ENCODE measurements at regions not wholly inside any gene's neighbourhood (a gene's known extent, or its start where the extent isn't known, plus 50 kb on each side); places are given as distances from the start of the nearest gene placed in this dataset.
"Not testable (repeated sequence)": the region's sequence is repeated elsewhere in the genome, so short reads cannot be mapped to it uniquely, and the experiment has no call there.

DNA sequence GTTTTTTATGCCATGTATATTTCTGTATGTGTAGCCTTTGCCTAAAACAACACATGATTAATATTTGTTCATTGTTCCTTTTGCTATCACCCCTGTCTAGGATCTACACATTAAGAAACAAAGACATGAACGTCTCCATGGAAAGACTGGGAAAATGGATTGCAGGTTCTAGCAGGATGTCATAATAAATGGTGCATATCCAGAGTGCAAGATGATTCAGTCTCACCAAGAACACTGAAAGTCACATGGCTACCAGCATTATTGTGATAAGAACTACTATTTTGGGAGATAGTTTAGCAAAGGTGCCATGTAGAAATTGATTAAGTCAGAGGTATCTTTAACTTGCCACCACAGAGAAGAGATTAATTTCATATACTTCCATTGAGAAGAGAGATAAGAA is 398.3 kb downstream of the OR4F29 start:
- H3K4me1 ChIP-seq; H3K27me3 ChIP-seq; H3K36me3 ChIP-seq; intact Hi-C loops (cut with DNase I; ENCODE audit: low total_unique reads); H3K4me3 ChIP-seq; H3K27ac ChIP-seq; DNase-seq; H3K9me3 ChIP-seq; in situ Hi-C loops (cut with MboI; ENCODE audit: low pct_ligation_motif_present in 1 of 4, low pct_unique_long_range_greater_than_20kb in 1 of 4, low sequenced_read_pairs in 3 of 4): not testable (repeated sequence)
- 90% methylated on average over 1 of the region's 1 CpG; no CpG with 5 or more reads in 1 of the 2 donors for WGBS, 2 donors (ENCODE audit: low coverage in 1 of 2)

DNA sequence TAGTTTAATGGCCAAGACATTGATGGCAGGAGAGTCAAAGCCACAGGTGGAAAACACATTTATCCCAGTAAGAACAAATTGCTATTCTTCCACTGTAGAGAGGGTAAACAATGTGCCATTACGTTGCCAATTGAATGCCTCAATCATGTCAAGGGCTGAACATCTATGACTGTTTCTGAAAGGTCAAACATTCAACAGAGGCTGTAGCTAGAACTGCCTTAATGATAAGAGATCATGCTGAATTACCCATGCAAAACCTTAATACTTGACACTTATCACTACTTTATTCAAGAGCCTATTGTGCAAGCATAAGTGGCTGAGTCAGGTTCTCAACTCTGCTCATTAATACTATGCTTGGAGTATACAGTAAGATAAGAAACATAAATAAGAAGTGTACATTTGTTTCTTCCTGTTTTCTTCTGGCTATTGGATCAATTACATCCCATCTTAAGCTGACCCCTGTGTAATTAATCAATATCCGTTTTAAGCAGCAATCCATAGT is 409.5 kb downstream of the OR4F29 start:
- H3K27me3 ChIP-seq; intact Hi-C loops (cut with DNase I; ENCODE audit: low total_unique reads); H3K9me3 ChIP-seq; in situ Hi-C loops (cut with MboI; ENCODE audit: low pct_ligation_motif_present in 1 of 4, low pct_unique_long_range_greater_than_20kb in 1 of 4, low sequenced_read_pairs in 3 of 4); H3K36me3 ChIP-seq; DNase-seq; H3K27ac ChIP-seq; H3K4me3 ChIP-seq; H3K4me1 ChIP-seq: not testable (repeated sequence)
- no CpG with 5 or more reads among the region's 2 CpGs for WGBS, 2 donors (ENCODE audit: low coverage in 1 of 2)

DNA sequence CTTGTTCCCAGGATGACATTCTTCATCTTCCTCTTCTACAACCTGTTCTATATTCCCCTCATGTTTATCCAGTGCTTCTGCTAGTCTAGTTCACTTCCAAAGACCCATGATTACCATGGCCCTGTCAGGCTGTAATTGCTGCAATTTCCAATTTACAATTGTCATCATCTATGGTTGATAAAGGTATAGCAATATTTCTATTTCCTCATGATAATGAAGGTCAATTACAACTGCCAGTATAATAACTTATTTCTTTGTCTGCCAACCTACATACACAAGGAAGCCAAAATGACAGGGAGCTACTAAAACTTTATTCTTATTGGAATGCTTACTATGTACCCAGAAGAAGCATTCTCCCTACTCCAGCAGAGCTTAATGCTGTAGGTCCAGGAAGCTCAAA is 410.3 kb downstream of the OR4F29 start:
- H3K36me3 ChIP-seq; H3K9me3 ChIP-seq; H3K4me1 ChIP-seq; intact Hi-C loops (cut with DNase I; ENCODE audit: low total_unique reads); H3K4me3 ChIP-seq; in situ Hi-C loops (cut with MboI; ENCODE audit: low pct_ligation_motif_present in 1 of 4, low pct_unique_long_range_greater_than_20kb in 1 of 4, low sequenced_read_pairs in 3 of 4); DNase-seq; H3K27ac ChIP-seq; H3K27me3 ChIP-seq: not testable (repeated sequence)

DNA sequence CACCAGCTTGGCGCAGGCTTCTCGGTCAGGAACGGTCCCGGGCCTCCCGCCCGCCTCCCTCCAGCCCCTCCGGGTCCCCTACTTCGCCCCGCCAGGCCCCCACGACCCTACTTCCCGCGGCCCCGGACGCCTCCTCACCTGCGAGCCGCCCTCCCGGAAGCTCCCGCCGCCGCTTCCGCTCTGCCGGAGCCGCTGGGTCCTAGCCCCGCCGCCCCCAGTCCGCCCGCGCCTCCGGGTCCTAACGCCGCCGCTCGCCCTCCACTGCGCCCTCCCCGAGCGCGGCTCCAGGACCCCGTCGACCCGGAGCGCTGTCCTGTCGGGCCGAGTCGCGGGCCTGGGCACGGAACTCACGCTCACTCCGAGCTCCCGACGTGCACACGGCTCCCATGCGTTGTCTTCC is 422.3 kb downstream of the OR4F29 start:
- H3K9me3 ChIP-seq; DNase-seq; H3K27ac ChIP-seq; in situ Hi-C loops (cut with MboI; ENCODE audit: low pct_ligation_motif_present in 1 of 4, low pct_unique_long_range_greater_than_20kb in 1 of 4, low sequenced_read_pairs in 3 of 4); H3K36me3 ChIP-seq; intact Hi-C loops (cut with DNase I; ENCODE audit: low total_unique reads); H3K4me1 ChIP-seq; H3K4me3 ChIP-seq; H3K27me3 ChIP-seq: not testable (repeated sequence)
- no CpG with 5 or more reads among the region's 52 CpGs for WGBS, 2 donors (ENCODE audit: low coverage in 1 of 2)

- intact Hi-C loops (cut with DNase I; ENCODE audit: low total_unique reads); H3K9me3 ChIP-seq; H3K27ac ChIP-seq; in situ Hi-C loops (cut with MboI; ENCODE audit: low pct_ligation_motif_present in 1 of 4, low pct_unique_long_range_greater_than_20kb in 1 of 4, low sequenced_read_pairs in 3 of 4); H3K27me3 ChIP-seq; H3K4me3 ChIP-seq; H3K4me1 ChIP-seq; H3K36me3 ChIP-seq: not testable (repeated sequence)
- peak; percentile 6 for DNase-seq
- WGBS, 2 donors (ENCODE audit: low coverage in 1 of 2), result 97% methylated on average over 8 of the region's 12 CpGs; no CpG with 5 or more reads in 1 of the 2 donors
Observed at GRCh38 chr1:17298-17697, 434.2 kb downstream of the OR4F29 start.

- H3K4me3 ChIP-seq; H3K27ac ChIP-seq; H3K27me3 ChIP-seq; H3K9me3 ChIP-seq; intact Hi-C loops (cut with DNase I; ENCODE audit: low total_unique reads); in situ Hi-C loops (cut with MboI; ENCODE audit: low pct_ligation_motif_present in 1 of 4, low pct_unique_long_range_greater_than_20kb in 1 of 4, low sequenced_read_pairs in 3 of 4); H3K4me1 ChIP-seq; H3K36me3 ChIP-seq; DNase-seq: not testable (repeated sequence)
- WGBS, 2 donors (ENCODE audit: low coverage in 1 of 2), result 100% methylated on average over 3 of the region's 6 CpGs; no CpG with 5 or more reads in 1 of the 2 donors
Observed at GRCh38 chr1:16025-16424, 435.5 kb downstream of the OR4F29 start.

DNA sequence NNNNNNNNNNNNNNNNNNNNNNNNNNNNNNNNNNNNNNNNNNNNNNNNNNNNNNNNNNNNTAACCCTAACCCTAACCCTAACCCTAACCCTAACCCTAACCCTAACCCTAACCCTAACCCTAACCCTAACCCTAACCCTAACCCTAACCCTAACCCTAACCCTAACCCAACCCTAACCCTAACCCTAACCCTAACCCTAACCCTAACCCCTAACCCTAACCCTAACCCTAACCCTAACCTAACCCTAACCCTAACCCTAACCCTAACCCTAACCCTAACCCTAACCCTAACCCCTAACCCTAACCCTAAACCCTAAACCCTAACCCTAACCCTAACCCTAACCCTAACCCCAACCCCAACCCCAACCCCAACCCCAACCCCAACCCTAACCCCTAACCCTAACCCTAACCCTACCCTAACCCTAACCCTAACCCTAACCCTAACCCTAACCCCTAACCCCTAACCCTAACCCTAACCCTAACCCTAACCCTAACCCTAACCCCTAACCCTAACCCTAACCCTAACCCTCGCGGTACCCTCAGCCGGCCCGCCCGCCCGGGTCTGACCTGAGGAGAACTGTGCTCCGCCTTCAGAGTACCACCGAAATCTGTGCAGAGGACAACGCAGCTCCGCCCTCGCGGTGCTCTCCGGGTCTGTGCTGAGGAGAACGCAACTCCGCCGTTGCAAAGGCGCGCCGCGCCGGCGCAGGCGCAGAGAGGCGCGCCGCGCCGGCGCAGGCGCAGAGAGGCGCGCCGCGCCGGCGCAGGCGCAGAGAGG is 441.3 kb downstream of the OR4F29 start:
- in situ Hi-C loops (cut with MboI; ENCODE audit: low pct_ligation_motif_present in 1 of 4, low pct_unique_long_range_greater_than_20kb in 1 of 4, low sequenced_read_pairs in 3 of 4); H3K27ac ChIP-seq; H3K4me3 ChIP-seq; H3K36me3 ChIP-seq; H3K4me1 ChIP-seq; intact Hi-C loops (cut with DNase I; ENCODE audit: low total_unique reads); H3K27me3 ChIP-seq; H3K9me3 ChIP-seq: not testable (repeated sequence)
- no CpG with 5 or more reads among the region's 37 CpGs for WGBS, 2 donors (ENCODE audit: low coverage in 1 of 2)
- peak; percentile 26 for DNase-seq

Small RNA genes in the stretch of these regions (small RNA-seq; reads per million reads assigned to genes)
- gene AL627309.7 (0 reads per million in 4 donors), gene MIR6859-1 (0 reads per million in 4 donors), gene MIR6859-2 (0 reads per million in 4 donors), gene RNU6-1100P (0 reads per million in 4 donors)

Data from transverse colon (tissue), 4 donors.